ENCODE measurements at regions not wholly inside any gene's neighbourhood (a gene's known extent, or its start where the extent isn't known, plus 50 kb on each side); places are given as distances from the start of the nearest gene placed in this dataset.

- peaks cover 11% of the 10 kb centered on the region; the same call in 1 of the 2 replicates for H3K9me3 ChIP-seq
- peaks cover 8% of the 10 kb centered on the region for H3K27me3 Mint-ChIP-seq (ENCODE audit: insufficient read depth, unreplicated experiment)
- H3K4me3 ChIP-seq (ENCODE audit: low read depth, low read length), result no peak overlapping the region
- no peaks in the 10 kb centered on the region; the same call in 1 of the 2 replicates for H3K27me3 ChIP-seq (replicated peaks; ENCODE audit: control insufficient read depth, insufficient read depth, low read length)
- TF ChIP-seq CTCF (IDR thresholded peaks at IDR 0.05; ENCODE audit: insufficient read depth in 1 of 2, low read depth in 1 of 2, low read length in 1 of 2, severe bottlenecking in 1 of 2, unreplicated experiment in 1 of 2), result no peak
- H3K4me3 Mint-ChIP-seq (ENCODE audit: unreplicated experiment), result no peak overlapping the region
- ChIA-PET POLR2A (no interaction called here), CTCF (no interaction called here)
- H3K27ac Mint-ChIP-seq (ENCODE audit: unreplicated experiment), result no peak overlapping the region
- no peak for DNase-seq
- H3K4me1 Mint-ChIP-seq (ENCODE audit: low read depth, unreplicated experiment), result peaks cover 18% of the 10 kb centered on the region
- no peaks in the 10 kb centered on the region for H3K36me3 Mint-ChIP-seq (ENCODE audit: insufficient read depth, unreplicated experiment)
- no TSS peak for BruUV-seq (replicated peaks)
- H3K9me3 Mint-ChIP-seq (ENCODE audit: unreplicated experiment), result peaks cover 32% of the 10 kb centered on the region
- intact Hi-C loops (cut with micrococcal nuclease; ENCODE audit: unreplicated experiment), result no loop called here
- H3K4me1 ChIP-seq, result no peaks in the 10 kb centered on the region
- no peaks in the 10 kb centered on the region for H3K36me3 ChIP-seq (ENCODE audit: control insufficient read depth, insufficient read depth, low read length)
These were observed 230.9 kb upstream of the SULF2 start for GRCh38 chr20:48015943-48016723.

GRCh38 chr20:48015141-48015910 lies 230.0 kb upstream of the SULF2 start:
- Mint-ChIP-seq H3K27me3 (ENCODE audit: insufficient read depth, unreplicated experiment) (peaks cover 8% of the 10 kb centered on the region), H3K27ac (ENCODE audit: unreplicated experiment) (no peak overlapping the region), H3K36me3 (ENCODE audit: insufficient read depth, unreplicated experiment) (no peaks in the 10 kb centered on the region), H3K4me1 (ENCODE audit: low read depth, unreplicated experiment) (peaks cover 16% of the 10 kb centered on the region), H3K9me3 (ENCODE audit: unreplicated experiment) (peaks cover 32% of the 10 kb centered on the region), H3K4me3 (ENCODE audit: unreplicated experiment) (no peak overlapping the region)
- BruUV-seq (replicated peaks), result no TSS peak
- H3K27me3 ChIP-seq (replicated peaks; ENCODE audit: control insufficient read depth, insufficient read depth, low read length), result no peaks in the 10 kb centered on the region; the same call in 1 of the 2 replicates
- H3K4me1 ChIP-seq, result no peaks in the 10 kb centered on the region
- CTCF ChIA-PET, result no interaction called here
- H3K4me3 ChIP-seq (ENCODE audit: low read depth, low read length), result no peak overlapping the region
- no peak for DNase-seq
- no peaks in the 10 kb centered on the region for H3K36me3 ChIP-seq (ENCODE audit: control insufficient read depth, insufficient read depth, low read length)
- peaks cover 11% of the 10 kb centered on the region; the same call in 1 of the 2 replicates for H3K9me3 ChIP-seq
- POLR2A ChIA-PET, result no interaction called here
- no peak for TF ChIP-seq CTCF (IDR thresholded peaks at IDR 0.05; ENCODE audit: insufficient read depth in 1 of 2, low read depth in 1 of 2, low read length in 1 of 2, severe bottlenecking in 1 of 2, unreplicated experiment in 1 of 2)
- intact Hi-C loops (cut with micrococcal nuclease; ENCODE audit: unreplicated experiment), result no loop called here

GRCh38 chr20:48012401-48012974 lies 227.2 kb upstream of the SULF2 start:
- ChIA-PET POLR2A (no interaction called here), CTCF (no interaction called here)
- no peak overlapping the region for H3K27ac Mint-ChIP-seq (ENCODE audit: unreplicated experiment)
- H3K9me3 ChIP-seq, result peaks cover 11% of the 10 kb centered on the region; the same call in 1 of the 2 replicates
- no peaks in the 10 kb centered on the region for H3K27me3 ChIP-seq (replicated peaks; ENCODE audit: control insufficient read depth, insufficient read depth, low read length)
- H3K9me3 Mint-ChIP-seq (ENCODE audit: unreplicated experiment), result peaks cover 34% of the 10 kb centered on the region
- intact Hi-C loops (cut with micrococcal nuclease; ENCODE audit: unreplicated experiment), result no loop called here
- H3K4me3 Mint-ChIP-seq (ENCODE audit: unreplicated experiment), result no peak overlapping the region
- peaks cover 8% of the 10 kb centered on the region for H3K27me3 Mint-ChIP-seq (ENCODE audit: insufficient read depth, unreplicated experiment)
- no peaks in the 10 kb centered on the region for H3K36me3 ChIP-seq (ENCODE audit: control insufficient read depth, insufficient read depth, low read length)
- no TSS peak for BruUV-seq (replicated peaks)
- no peaks in the 10 kb centered on the region for H3K4me1 ChIP-seq
- TF ChIP-seq CTCF (IDR thresholded peaks at IDR 0.05; ENCODE audit: insufficient read depth in 1 of 2, low read depth in 1 of 2, low read length in 1 of 2, severe bottlenecking in 1 of 2, unreplicated experiment in 1 of 2), result no peak
- no peaks in the 10 kb centered on the region for H3K36me3 Mint-ChIP-seq (ENCODE audit: insufficient read depth, unreplicated experiment)
- DNase-seq, result no peak
- no peak overlapping the region for H3K4me3 ChIP-seq (ENCODE audit: low read depth, low read length)
- H3K4me1 Mint-ChIP-seq (ENCODE audit: low read depth, unreplicated experiment), result no peaks in the 10 kb centered on the region

Data from Caco-2 (cell line).